ENCODE measurements at regions not wholly inside any gene's neighbourhood (a gene's known extent, or its start where the extent isn't known, plus 50 kb on each side); places are given as distances from the start of the nearest gene placed in this dataset.
A peak's percentile ranks its signal among the peaks of the same experiment; 100 is the strongest.

- Histone ChIP-seq H3K9ac (no peak overlapping the region), H3K36me3 (replicated peaks in 1 of 2; ENCODE audit: control insufficient read depth in 1 of 2, insufficient read depth in 2 of 2, low read length in 1 of 2) (no peaks in the 10 kb centered on the region), H3K9me3 (no peaks in the 10 kb centered on the region), H2AFZ (ENCODE audit: low read depth) (no peak overlapping the region), H3K9me2 (no peaks in the 10 kb centered on the region), H3F3A (replicated peaks; ENCODE audit: insufficient read depth) (peaks cover 10% of the 10 kb centered on the region), H3K27ac (ENCODE audit: low read depth in 2 of 2, low read length in 1 of 2) (no peak overlapping the region), H3K4me1 (ENCODE audit: control insufficient read depth in 1 of 2, insufficient read depth in 2 of 2, low read depth in 1 of 2, low read length in 1 of 2) (peaks cover 6 to 7% of the 10 kb centered on the region in 2 experiments; a peak in 2 of 4 replicates), H3K79me2 (ENCODE audit: insufficient read depth) (no peaks in the 10 kb centered on the region), H3K4me3 (ENCODE audit: low read depth in 2 of 2, low read length in 1 of 2) (no peak overlapping the region), H3K27me3 (ENCODE audit: insufficient read depth) (no peaks in the 10 kb centered on the region), H4K20me1 (ENCODE audit: insufficient read depth) (no peaks in the 10 kb centered on the region), H3K4me2 (no peak overlapping the region)
- DNase-seq = no peak
- no peak for TF ChIP-seq GABPA (IDR thresholded peaks at IDR 0.05; ENCODE audit: low read depth)
- no peak for TF ChIP-seq IRF3 (IDR thresholded peaks at IDR 0.05; ENCODE audit: low read depth, low read length)
- no peak for TF ChIP-seq TEAD4 (IDR thresholded peaks at IDR 0.05; ENCODE audit: borderline replicate concordance, insufficient read depth)
- no peak for TF ChIP-seq SIN3A (IDR thresholded peaks at IDR 0.05; ENCODE audit: borderline replicate concordance, low read depth, low read length)
- no peak for TF ChIP-seq MAX (IDR thresholded peaks at IDR 0.05; ENCODE audit: low read depth)
- CTCF ChIA-PET = no interaction called here
- WGBS (ENCODE audit: low lambda C conversion rate) = 91% methylated on average over 5 of the region's 5 CpGs
- POLR2A ChIA-PET = no interaction called here
Measured at GRCh38 chr1:222979561-222979960, 163.5 kb downstream of the TLR5 start.

- Histone ChIP-seq H4K20me1 (ENCODE audit: insufficient read depth) (no peaks in the 10 kb centered on the region), H3K4me3 (ENCODE audit: low read depth in 2 of 2, low read length in 1 of 2) (no peak overlapping the region), H3K9me3 (no peaks in the 10 kb centered on the region), H3K36me3 (replicated peaks in 1 of 2; ENCODE audit: control insufficient read depth in 1 of 2, insufficient read depth in 2 of 2, low read length in 1 of 2) (peaks cover 0 to 8% of the 10 kb centered on the region in 2 experiments), H3K9me2 (no peaks in the 10 kb centered on the region), H3F3A (replicated peaks; ENCODE audit: insufficient read depth) (no peaks in the 10 kb centered on the region), H3K4me1 (ENCODE audit: control insufficient read depth in 1 of 2, insufficient read depth in 2 of 2, low read depth in 1 of 2, low read length in 1 of 2) (no peaks in the 10 kb centered on the region; a peak in 1 of 4 replicates), H3K27me3 (ENCODE audit: insufficient read depth) (no peaks in the 10 kb centered on the region), H3K4me2 (no peak overlapping the region), H3K27ac (ENCODE audit: low read depth in 2 of 2, low read length in 1 of 2) (no peak overlapping the region), H2AFZ (ENCODE audit: low read depth) (no peak overlapping the region), H3K79me2 (ENCODE audit: insufficient read depth) (no peaks in the 10 kb centered on the region), H3K9ac (no peak overlapping the region)
- ChIA-PET POLR2A (no interaction called here), CTCF (interaction anchor here (1.4 kb wide), 1 partner anchor 136 kb away, joined by 3 read pairs; no protein-coding TSS in a partner anchor)
- no peak for TF ChIP-seq USF2 (IDR thresholded peaks at IDR 0.05; ENCODE audit: borderline replicate concordance, low read depth, low read length)
- peak; percentile 14; the same call in 1 of the 2 replicates for TF ChIP-seq CTCF (IDR thresholded peaks at IDR 0.05)
- no peak for DNase-seq
Measured at GRCh38 chr1:222987674-222988076, 155.4 kb downstream of the TLR5 start.
